ENCODE measurements at regions not wholly inside any gene's neighbourhood (a gene's known extent, or its start where the extent isn't known, plus 50 kb on each side); places are given as distances from the start of the nearest gene placed in this dataset.
"Not testable (repeated sequence)": the region's sequence is repeated elsewhere in the genome, so short reads cannot be mapped to it uniquely, and the experiment has no call there.

GRCh38 chr3:144893980-144894379 lies 922.4 kb downstream of the DIPK2A start:
- no peaks in the 10 kb centered on the region for H3K4me1 ChIP-seq (ENCODE audit: control insufficient read depth, extremely low read depth, insufficient read depth, low read length)
- no peaks in the 10 kb centered on the region for H4K20me1 ChIP-seq (ENCODE audit: control insufficient read depth, extremely low read depth, insufficient read depth, low read length)
- H3K27me3 ChIP-seq (ENCODE audit: control insufficient read depth, insufficient read depth, low read length) = no peaks in the 10 kb centered on the region
- TF ChIP-seq EZH2 (IDR thresholded peaks at IDR 0.05; ENCODE audit: low read length, missing control alignments) = no peak
- no peaks in the 10 kb centered on the region for H3K9me3 ChIP-seq (ENCODE audit: control insufficient read depth, insufficient read depth, low read depth, low read length)
- no peak overlapping the region for H3K4me3 ChIP-seq (replicated peaks in 1 of 4; ENCODE audit: control extremely low read depth in 1 of 4, insufficient read depth in 1 of 4, low read depth in 3 of 4, low read length in 4 of 4)
- no peak for DNase-seq (ENCODE audit: low read depth in 2 of 2)
- H3K4me2 ChIP-seq (ENCODE audit: extremely low read depth, insufficient read depth, low read length) = no peak overlapping the region
- H2AFZ ChIP-seq (ENCODE audit: low read length) = no peak overlapping the region
- H3K79me2 ChIP-seq (ENCODE audit: control insufficient read depth, insufficient read depth, low read length) = no peaks in the 10 kb centered on the region
- H3K27ac ChIP-seq (ENCODE audit: insufficient read depth, low read length) = no peak overlapping the region
- no peak overlapping the region for H3K9ac ChIP-seq (ENCODE audit: insufficient read depth, low read length)
- H3K36me3 ChIP-seq (ENCODE audit: control insufficient read depth, insufficient read depth, low read length) = no peaks in the 10 kb centered on the region

GRCh38 chr3:144894576-144894975 lies 923.0 kb downstream of the DIPK2A start:
- Histone ChIP-seq H3K79me2 (ENCODE audit: control insufficient read depth, insufficient read depth, low read length) (no peaks in the 10 kb centered on the region), H3K4me1 (ENCODE audit: control insufficient read depth, extremely low read depth, insufficient read depth, low read length) (no peaks in the 10 kb centered on the region), H3K27ac (ENCODE audit: insufficient read depth, low read length) (no peak overlapping the region), H3K4me3 (replicated peaks in 1 of 4; ENCODE audit: control extremely low read depth in 1 of 4, insufficient read depth in 1 of 4, low read depth in 3 of 4, low read length in 4 of 4) (no peak overlapping the region), H3K9ac (ENCODE audit: insufficient read depth, low read length) (no peak overlapping the region), H3K9me3 (ENCODE audit: control insufficient read depth, insufficient read depth, low read depth, low read length) (no peaks in the 10 kb centered on the region), H3K36me3 (ENCODE audit: control insufficient read depth, insufficient read depth, low read length) (no peaks in the 10 kb centered on the region), H3K27me3 (ENCODE audit: control insufficient read depth, insufficient read depth, low read length) (no peaks in the 10 kb centered on the region), H4K20me1 (ENCODE audit: control insufficient read depth, extremely low read depth, insufficient read depth, low read length) (no peaks in the 10 kb centered on the region), H3K4me2 (ENCODE audit: extremely low read depth, insufficient read depth, low read length) (no peak overlapping the region), H2AFZ (ENCODE audit: low read length) (no peak overlapping the region)
- no peak for DNase-seq (ENCODE audit: low read depth in 2 of 2)
- no peak for TF ChIP-seq CTCF (conservative IDR thresholded peaks at IDR 0.05 in 1 of 2, IDR thresholded peaks at IDR 0.05 in 1 of 2; ENCODE audit: low read depth in 1 of 2, low read length in 2 of 2)
- TF ChIP-seq EZH2 (IDR thresholded peaks at IDR 0.05; ENCODE audit: low read length, missing control alignments) = no peak

GRCh38 chr3:144900366-144900765 lies 928.7 kb downstream of the DIPK2A start:
- Histone ChIP-seq H3K4me1 (ENCODE audit: control insufficient read depth, extremely low read depth, insufficient read depth, low read length) (no peaks in the 10 kb centered on the region), H3K36me3 (ENCODE audit: control insufficient read depth, insufficient read depth, low read length) (no peaks in the 10 kb centered on the region), H3K27me3 (ENCODE audit: control insufficient read depth, insufficient read depth, low read length) (no peaks in the 10 kb centered on the region), H3K9me3 (ENCODE audit: control insufficient read depth, insufficient read depth, low read depth, low read length) (no peaks in the 10 kb centered on the region), H4K20me1 (ENCODE audit: control insufficient read depth, extremely low read depth, insufficient read depth, low read length) (no peaks in the 10 kb centered on the region), H3K79me2 (ENCODE audit: control insufficient read depth, insufficient read depth, low read length) (no peaks in the 10 kb centered on the region), H3K9ac (ENCODE audit: insufficient read depth, low read length) (no peak overlapping the region), H2AFZ (ENCODE audit: low read length) (no peak overlapping the region), H3K27ac (ENCODE audit: insufficient read depth, low read length) (no peak overlapping the region), H3K4me2 (ENCODE audit: extremely low read depth, insufficient read depth, low read length) (no peak overlapping the region), H3K4me3 (replicated peaks in 1 of 4; ENCODE audit: control extremely low read depth in 1 of 4, insufficient read depth in 1 of 4, low read depth in 3 of 4, low read length in 4 of 4) (no peak overlapping the region)
- DNase-seq (ENCODE audit: low read depth in 2 of 2) = peak; percentile 0 to 48
- TF ChIP-seq EZH2 (IDR thresholded peaks at IDR 0.05; ENCODE audit: low read length, missing control alignments) = no peak

GRCh38 chr3:144907581-144907980 lies 936.0 kb downstream of the DIPK2A start:
- not testable (repeated sequence) for H3K4me2 ChIP-seq (ENCODE audit: extremely low read depth, insufficient read depth, low read length); H3K79me2 ChIP-seq (ENCODE audit: control insufficient read depth, insufficient read depth, low read length); H3K4me1 ChIP-seq (ENCODE audit: control insufficient read depth, extremely low read depth, insufficient read depth, low read length); H2AFZ ChIP-seq (ENCODE audit: low read length); H4K20me1 ChIP-seq (ENCODE audit: control insufficient read depth, extremely low read depth, insufficient read depth, low read length); DNase-seq (ENCODE audit: low read depth in 2 of 2); H3K9me3 ChIP-seq (ENCODE audit: control insufficient read depth, insufficient read depth, low read depth, low read length); H3K9ac ChIP-seq (ENCODE audit: insufficient read depth, low read length); H3K4me3 ChIP-seq (replicated peaks in 1 of 4; ENCODE audit: control extremely low read depth in 1 of 4, insufficient read depth in 1 of 4, low read depth in 3 of 4, low read length in 4 of 4); H3K36me3 ChIP-seq (ENCODE audit: control insufficient read depth, insufficient read depth, low read length); H3K27me3 ChIP-seq (ENCODE audit: control insufficient read depth, insufficient read depth, low read length); H3K27ac ChIP-seq (ENCODE audit: insufficient read depth, low read length)
